ENCODE measurements at regions not wholly inside any gene's neighbourhood (a gene's known extent, or its start where the extent isn't known, plus 50 kb on each side); places are given as distances from the start of the nearest gene placed in this dataset.
A peak's percentile ranks its signal among the peaks of the same experiment; 100 is the strongest.

- no peak overlapping the region for H3K27ac ChIP-seq (ENCODE audit: low read depth, low read length)
- no peak overlapping the region for H3K4me3 ChIP-seq (ENCODE audit: low read depth in 1 of 5, low read length in 5 of 5)
- no peaks in the 10 kb centered on the region for H3K27me3 ChIP-seq (ENCODE audit: control insufficient read depth in 5 of 5, insufficient read depth in 4 of 5, low read length in 5 of 5)
- H3K4me1 ChIP-seq (ENCODE audit: control insufficient read depth in 5 of 5, insufficient read depth in 5 of 5, low read length in 5 of 5), result peaks cover 0 to 20% (median 6%) of the 10 kb centered on the region in 5 donors
- no peaks in the 10 kb centered on the region for H3K9me3 ChIP-seq (ENCODE audit: control insufficient read depth in 5 of 5, low read length in 5 of 5)
- no peaks in the 10 kb centered on the region for H3K36me3 ChIP-seq (ENCODE audit: control insufficient read depth in 5 of 5, insufficient read depth in 5 of 5, low read length in 5 of 5)
- H3K9ac ChIP-seq (ENCODE audit: low read length in 5 of 5), result no peak overlapping the region
Measured at GRCh38 chr10:2619916-2620315, 447.4 kb upstream of the PFKP start.

- no peaks in the 10 kb centered on the region for H3K36me3 ChIP-seq (ENCODE audit: control insufficient read depth in 5 of 5, insufficient read depth in 5 of 5, low read length in 5 of 5)
- H3K9me3 ChIP-seq (ENCODE audit: control insufficient read depth in 5 of 5, low read length in 5 of 5), result no peaks in the 10 kb centered on the region
- no peak overlapping the region for H3K4me3 ChIP-seq (ENCODE audit: low read depth in 1 of 5, low read length in 5 of 5)
- no peak overlapping the region for H3K9ac ChIP-seq (ENCODE audit: low read length in 5 of 5)
- H3K27ac ChIP-seq (ENCODE audit: low read depth, low read length), result no peak overlapping the region
- peaks cover 0 to 16% (median 6%) of the 10 kb centered on the region in 5 donors for H3K4me1 ChIP-seq (ENCODE audit: control insufficient read depth in 5 of 5, insufficient read depth in 5 of 5, low read length in 5 of 5)
- H3K27me3 ChIP-seq (ENCODE audit: control insufficient read depth in 5 of 5, insufficient read depth in 4 of 5, low read length in 5 of 5), result no peaks in the 10 kb centered on the region
Measured at GRCh38 chr10:2619472-2619871, 447.9 kb upstream of the PFKP start.

GRCh38 chr10:2618690-2619089 is 448.7 kb upstream of the PFKP start:
- Histone ChIP-seq H3K4me3 (ENCODE audit: low read depth in 1 of 5, low read length in 5 of 5) (no peak overlapping the region), H3K27ac (ENCODE audit: low read depth, low read length) (no peak overlapping the region), H3K36me3 (ENCODE audit: control insufficient read depth in 5 of 5, insufficient read depth in 5 of 5, low read length in 5 of 5) (no peaks in the 10 kb centered on the region), H3K9me3 (ENCODE audit: control insufficient read depth in 5 of 5, low read length in 5 of 5) (no peaks in the 10 kb centered on the region), H3K4me1 (ENCODE audit: control insufficient read depth in 5 of 5, insufficient read depth in 5 of 5, low read length in 5 of 5) (peaks cover 0 to 15% (median 6%) of the 10 kb centered on the region in 5 donors), H3K9ac (ENCODE audit: low read length in 5 of 5) (no peak overlapping the region), H3K27me3 (ENCODE audit: control insufficient read depth in 5 of 5, insufficient read depth in 4 of 5, low read length in 5 of 5) (no peaks in the 10 kb centered on the region)

GRCh38 chr10:2616215-2616614 is 451.1 kb upstream of the PFKP start:
- no peak overlapping the region for H3K27ac ChIP-seq (ENCODE audit: low read depth, low read length)

GRCh38 chr10:2611603-2612002 is 455.7 kb upstream of the PFKP start:
- Histone ChIP-seq H3K9ac (ENCODE audit: low read length in 5 of 5) (no peak overlapping the region), H3K4me3 (ENCODE audit: low read depth in 1 of 5, low read length in 5 of 5) (no peak overlapping the region), H3K27me3 (ENCODE audit: control insufficient read depth in 5 of 5, insufficient read depth in 4 of 5, low read length in 5 of 5) (no peaks in the 10 kb centered on the region), H3K4me1 (ENCODE audit: control insufficient read depth in 5 of 5, insufficient read depth in 5 of 5, low read length in 5 of 5) (peaks cover 0 to 21% (median 6%) of the 10 kb centered on the region in 5 donors), H3K36me3 (ENCODE audit: control insufficient read depth in 5 of 5, insufficient read depth in 5 of 5, low read length in 5 of 5) (no peaks in the 10 kb centered on the region), H3K27ac (ENCODE audit: low read depth, low read length) (no peak overlapping the region), H3K9me3 (ENCODE audit: control insufficient read depth in 5 of 5, low read length in 5 of 5) (no peaks in the 10 kb centered on the region)

More at GRCh38 chr10:2616215-2616614, 451.1 kb upstream of the PFKP start:
- H3K4me1 ChIP-seq (ENCODE audit: control insufficient read depth in 5 of 5, insufficient read depth in 5 of 5, low read length in 5 of 5), result peaks cover 0 to 21% (median 6%) of the 10 kb centered on the region in 5 donors
- H3K27me3 ChIP-seq (ENCODE audit: control insufficient read depth in 5 of 5, insufficient read depth in 4 of 5, low read length in 5 of 5), result no peaks in the 10 kb centered on the region
- H3K9ac ChIP-seq (ENCODE audit: low read length in 5 of 5), result no peak overlapping the region
- H3K36me3 ChIP-seq (ENCODE audit: control insufficient read depth in 5 of 5, insufficient read depth in 5 of 5, low read length in 5 of 5), result no peaks in the 10 kb centered on the region
- H3K4me3 ChIP-seq (ENCODE audit: low read depth in 1 of 5, low read length in 5 of 5), result peak overlapping the region in 1 of 5 donors; percentile 35
- no peaks in the 10 kb centered on the region for H3K9me3 ChIP-seq (ENCODE audit: control insufficient read depth in 5 of 5, low read length in 5 of 5)

- Histone ChIP-seq H3K36me3 (ENCODE audit: control insufficient read depth in 5 of 5, insufficient read depth in 5 of 5, low read length in 5 of 5) (no peaks in the 10 kb centered on the region), H3K9me3 (ENCODE audit: control insufficient read depth in 5 of 5, low read length in 5 of 5) (no peaks in the 10 kb centered on the region), H3K27me3 (ENCODE audit: control insufficient read depth in 5 of 5, insufficient read depth in 4 of 5, low read length in 5 of 5) (no peaks in the 10 kb centered on the region), H3K4me1 (ENCODE audit: control insufficient read depth in 5 of 5, insufficient read depth in 5 of 5, low read length in 5 of 5) (peaks cover 0 to 14% (median 0%) of the 10 kb centered on the region in 5 donors), H3K4me3 (ENCODE audit: low read depth in 1 of 5, low read length in 5 of 5) (no peak overlapping the region), H3K27ac (ENCODE audit: low read depth, low read length) (no peak overlapping the region), H3K9ac (ENCODE audit: low read length in 5 of 5) (no peak overlapping the region)
Measured at GRCh38 chr10:2610946-2611345, 456.4 kb upstream of the PFKP start.

GRCh38 chr10:2604891-2605290 is 462.5 kb upstream of the PFKP start:
- H3K4me1 ChIP-seq (ENCODE audit: control insufficient read depth in 5 of 5, insufficient read depth in 5 of 5, low read length in 5 of 5), result no peaks in the 10 kb centered on the region
- no peak overlapping the region for H3K4me3 ChIP-seq (ENCODE audit: low read depth in 1 of 5, low read length in 5 of 5)
- H3K27me3 ChIP-seq (ENCODE audit: control insufficient read depth in 5 of 5, insufficient read depth in 4 of 5, low read length in 5 of 5), result no peaks in the 10 kb centered on the region
- no peak overlapping the region for H3K9ac ChIP-seq (ENCODE audit: low read length in 5 of 5)
- no peak overlapping the region for H3K27ac ChIP-seq (ENCODE audit: low read depth, low read length)
- no peaks in the 10 kb centered on the region for H3K9me3 ChIP-seq (ENCODE audit: control insufficient read depth in 5 of 5, low read length in 5 of 5)
- no peaks in the 10 kb centered on the region for H3K36me3 ChIP-seq (ENCODE audit: control insufficient read depth in 5 of 5, insufficient read depth in 5 of 5, low read length in 5 of 5)

- Histone ChIP-seq H3K36me3 (ENCODE audit: control insufficient read depth in 5 of 5, insufficient read depth in 5 of 5, low read length in 5 of 5) (no peaks in the 10 kb centered on the region), H3K27me3 (ENCODE audit: control insufficient read depth in 5 of 5, insufficient read depth in 4 of 5, low read length in 5 of 5) (no peaks in the 10 kb centered on the region), H3K9ac (ENCODE audit: low read length in 5 of 5) (no peak overlapping the region), H3K9me3 (ENCODE audit: control insufficient read depth in 5 of 5, low read length in 5 of 5) (no peaks in the 10 kb centered on the region), H3K27ac (ENCODE audit: low read depth, low read length) (no peak overlapping the region), H3K4me3 (ENCODE audit: low read depth in 1 of 5, low read length in 5 of 5) (no peak overlapping the region), H3K4me1 (ENCODE audit: control insufficient read depth in 5 of 5, insufficient read depth in 5 of 5, low read length in 5 of 5) (no peaks in the 10 kb centered on the region)
Measured at GRCh38 chr10:2599571-2599970, 467.8 kb upstream of the PFKP start.

- no peaks in the 10 kb centered on the region for H3K36me3 ChIP-seq (ENCODE audit: control insufficient read depth in 5 of 5, insufficient read depth in 5 of 5, low read length in 5 of 5)
- H3K9ac ChIP-seq (ENCODE audit: low read length in 5 of 5), result no peak overlapping the region
- H3K4me1 ChIP-seq (ENCODE audit: control insufficient read depth in 5 of 5, insufficient read depth in 5 of 5, low read length in 5 of 5), result peaks cover 0 to 7% (median 0%) of the 10 kb centered on the region in 5 donors
- no peaks in the 10 kb centered on the region for H3K27me3 ChIP-seq (ENCODE audit: control insufficient read depth in 5 of 5, insufficient read depth in 4 of 5, low read length in 5 of 5)
- no peak overlapping the region for H3K27ac ChIP-seq (ENCODE audit: low read depth, low read length)
- no peak overlapping the region for H3K4me3 ChIP-seq (ENCODE audit: low read depth in 1 of 5, low read length in 5 of 5)
- H3K9me3 ChIP-seq (ENCODE audit: control insufficient read depth in 5 of 5, low read length in 5 of 5), result no peaks in the 10 kb centered on the region
Measured at GRCh38 chr10:2592360-2593160, 474.8 kb upstream of the PFKP start.

GRCh38 chr10:2589196-2589595 is 478.2 kb upstream of the PFKP start:
- no peak overlapping the region for H3K4me3 ChIP-seq (ENCODE audit: low read depth in 1 of 5, low read length in 5 of 5)
- H3K36me3 ChIP-seq (ENCODE audit: control insufficient read depth in 5 of 5, insufficient read depth in 5 of 5, low read length in 5 of 5), result no peaks in the 10 kb centered on the region
- no peak overlapping the region for H3K9ac ChIP-seq (ENCODE audit: low read length in 5 of 5)
- no peak overlapping the region for H3K27ac ChIP-seq (ENCODE audit: low read depth, low read length)
- peaks cover 0 to 14% (median 3%) of the 10 kb centered on the region in 5 donors for H3K4me1 ChIP-seq (ENCODE audit: control insufficient read depth in 5 of 5, insufficient read depth in 5 of 5, low read length in 5 of 5)
- no peaks in the 10 kb centered on the region for H3K9me3 ChIP-seq (ENCODE audit: control insufficient read depth in 5 of 5, low read length in 5 of 5)
- H3K27me3 ChIP-seq (ENCODE audit: control insufficient read depth in 5 of 5, insufficient read depth in 4 of 5, low read length in 5 of 5), result no peaks in the 10 kb centered on the region

Data from subcutaneous abdominal adipose tissue (tissue), 5 donors.